AG04450 (cell line): ENCODE measurements at regions not wholly inside any gene's neighbourhood (a gene's known extent, or its start where the extent isn't known, plus 50 kb on each side); places are given as distances from the start of the nearest gene placed in this dataset.
A peak's percentile ranks its signal among the peaks of the same experiment; 100 is the strongest.

Experiments
- CTCF ChIA-PET: fragments of 300-600, 350-600 bp; formaldehyde crosslinking; extraction: SDS; loops from one replicate; lab custom pipeline; 2022; ENCODE audit warnings: antibody characterized with exemption, inconsistent platforms; lab: Charles Lee
- POLR2A ChIA-PET: fragments of 350-600 bp; formaldehyde crosslinking; extraction: SDS; loops from one replicate; lab custom pipeline; 2021; ENCODE audit warnings: antibody characterized with exemption, inconsistent platforms; lab: Yijun Ruan, JAX
- DNase-seq: peaks from one replicate; pipeline ENCODE4 v3.0.0-alpha.2; 2011; ENCODE audit warnings: low read depth, low spot score
- H3K27ac ChIP-seq: one replicate; pipeline ENCODE4 v1.5.1; 2012; ENCODE audit warnings: low read depth, low read length, control low read depth
- H3K27me3 ChIP-seq: one replicate; pipeline ENCODE4 v1.6.0; 2012; ENCODE audit warnings: low read length; ENCODE audit not compliant: control insufficient read depth, insufficient read depth
- H3K4me3 ChIP-seq: 2 replicates; pipeline ENCODE4 v1.5.1; 2011; ENCODE audit warnings: mild to moderate bottlenecking, low read depth, low read length, control low read depth
- H3K9me3 ChIP-seq: 2 replicates; pipeline ENCODE4 v1.5.1; 2012; ENCODE audit warnings: low read length; ENCODE audit not compliant: control insufficient read depth, insufficient read depth
- CTCF ChIP-seq: IDR thresholded peaks from 2 replicates; pipeline ENCODE4 v1.5.1; 2011; ENCODE audit warnings: low read depth, low read length, control low read depth, inconsistent platforms

GRCh38 chr9:21694424-21694823 lies 108.0 kb upstream of the MTAP start:
- CTCF ChIA-PET, result interaction anchor here (1.2 kb wide), 1 partner anchor 228 kb away, joined by 3 read pairs; no protein-coding TSS in a partner anchor

GRCh38 chr9:21695443-21695842 lies 107.0 kb upstream of the MTAP start:
- POLR2A ChIA-PET, result no interaction called here
- H3K27me3 ChIP-seq, result no peaks in the 10 kb centered on the region
- no peak overlapping the region for H3K27ac ChIP-seq
- CTCF ChIA-PET, result no interaction called here
- H3K4me3 ChIP-seq, result no peak overlapping the region
- TF ChIP-seq CTCF, result no peak
- DNase-seq, result no peak
- H3K9me3 ChIP-seq, result peaks cover 19% of the 10 kb centered on the region

More at GRCh38 chr9:21694424-21694823, 108.0 kb upstream of the MTAP start:
- peaks cover 19% of the 10 kb centered on the region for H3K9me3 ChIP-seq
- no peaks in the 10 kb centered on the region for H3K27me3 ChIP-seq
- no peak for DNase-seq
- POLR2A ChIA-PET, result no interaction called here
- H3K4me3 ChIP-seq, result no peak overlapping the region
- no peak overlapping the region for H3K27ac ChIP-seq
- TF ChIP-seq CTCF, result no peak

GRCh38 chr9:21695874-21696341 lies 106.5 kb upstream of the MTAP start:
- DNase-seq, result no peak
- CTCF ChIA-PET, result no interaction called here
- peaks cover 19% of the 10 kb centered on the region for H3K9me3 ChIP-seq
- POLR2A ChIA-PET, result no interaction called here
- H3K27ac ChIP-seq, result no peak overlapping the region
- H3K4me3 ChIP-seq, result no peak overlapping the region
- TF ChIP-seq CTCF, result no peak
- no peaks in the 10 kb centered on the region for H3K27me3 ChIP-seq

GRCh38 chr9:21696411-21696871 lies 106.0 kb upstream of the MTAP start:
- H3K27me3 ChIP-seq, result no peaks in the 10 kb centered on the region
- H3K9me3 ChIP-seq, result peaks cover 19% of the 10 kb centered on the region
- no peak overlapping the region for H3K27ac ChIP-seq
- DNase-seq, result no peak
- CTCF ChIA-PET, result interaction anchor here (1.3 kb wide), 1 partner anchor 13 kb away, joined by 3 read pairs; no protein-coding TSS in a partner anchor
- POLR2A ChIA-PET, result no interaction called here
- H3K4me3 ChIP-seq, result no peak overlapping the region
- TF ChIP-seq CTCF, result 0 out of 2 replicates have a peak, but pooled peaks have one; percentile 20

- POLR2A ChIA-PET, result no interaction called here
- no peak for TF ChIP-seq CTCF
- CTCF ChIA-PET, result interaction anchor here (0.9 to 2.9 kb wide), 24 partner anchors 8 to 382 kb away, joined by 3 to 22 read pairs (median 4); no protein-coding TSS in a partner anchor
- DNase-seq, result no peak
- Histone ChIP-seq H3K4me3 (no peak overlapping the region), H3K9me3 (no peaks in the 10 kb centered on the region), H3K27me3 (no peaks in the 10 kb centered on the region), H3K27ac (no peak overlapping the region)
Measured at GRCh38 chr9:21708260-21708711, 94.2 kb upstream of the MTAP start.
